SK-N-SH (cell line): ENCODE measurements at regions not wholly inside any gene's neighbourhood (a gene's known extent, or its start where the extent isn't known, plus 50 kb on each side); places are given as distances from the start of the nearest gene placed in this dataset.
A peak's percentile ranks its signal among the peaks of the same experiment; 100 is the strongest.

Source experiments
- CHD2 ChIP-seq: fragments of 150-350 bp; IDR thresholded peaks from 2 replicates; pipeline ENCODE4 v1.6.1; 2018; ENCODE audit warnings: low read length; ENCODE audit not compliant: partially characterized antibody
- CTCF ChIP-seq: fragments of 200-600 bp; sonication (generic); IDR thresholded peaks from 2 replicates; pipeline ENCODE4 v1.6.1; 2017; ENCODE audit warnings: antibody characterized with exemption, mild to moderate bottlenecking, moderate library complexity
- EP300 ChIP-seq, 2 experiments: IDR thresholded peaks; 2 replicates each; pipeline versions ENCODE4 v1.4.0 to v1.6.1; 2012; ENCODE audit warnings: borderline replicate concordance in 1 of 2, low read depth in 1 of 2, low read length in 1 of 2
- JUND ChIP-seq: IDR thresholded peaks from 2 replicates; pipeline ENCODE4 v1.4.0; 2012
- MXI1 ChIP-seq: IDR thresholded peaks from 2 replicates; pipeline ENCODE4 v1.6.1; 2012; ENCODE audit warnings: mild to moderate bottlenecking, low read depth, low read length, improper control_type of control experiment
- NFIC ChIP-seq: IDR thresholded peaks from 2 replicates; pipeline ENCODE4 v1.4.0; 2012; ENCODE audit warnings: borderline replicate concordance
- NRF1 ChIP-seq: IDR thresholded peaks from 2 replicates; pipeline ENCODE4 v1.6.1; 2012; ENCODE audit warnings: low read depth, mild to moderate bottlenecking, low read length
- RAD21 ChIP-seq: IDR thresholded peaks from 2 replicates; pipeline ENCODE4 v1.6.1; 2012; ENCODE audit warnings: mild to moderate bottlenecking, low read length
- RXRA ChIP-seq: IDR thresholded peaks from 2 replicates; pipeline ENCODE4 v1.4.0; 2012; ENCODE audit warnings: low read depth, mild to moderate bottlenecking, borderline replicate concordance
- SIN3A ChIP-seq: IDR thresholded peaks from 2 replicates; pipeline ENCODE4 v1.6.1; 2012; ENCODE audit warnings: low read depth, mild to moderate bottlenecking, low read length, moderate library complexity, borderline replicate concordance
- SMC3 ChIP-seq: IDR thresholded peaks from 2 replicates; pipeline ENCODE4 v1.6.1; 2012; ENCODE audit warnings: low read depth, low read length, improper control_type of control experiment
- TAF1 ChIP-seq: IDR thresholded peaks from 2 replicates; pipeline ENCODE4 v1.6.1; 2012; ENCODE audit warnings: low read depth, mild to moderate bottlenecking, low read length, moderate library complexity, borderline replicate concordance
- TEAD4 ChIP-seq: IDR thresholded peaks from 2 replicates; pipeline ENCODE4 v1.4.0; 2012; ENCODE audit warnings: mild to moderate bottlenecking, borderline replicate concordance; ENCODE audit not compliant: insufficient read depth
- USF1 ChIP-seq: IDR thresholded peaks from 2 replicates; pipeline ENCODE4 v1.4.0; 2012; ENCODE audit warnings: low read depth, borderline replicate concordance

- TF ChIP-seq TEAD4: no peak
- no peak for TF ChIP-seq NFIC
- no peak for TF ChIP-seq CHD2
- no peak for TF ChIP-seq SIN3A
- TF ChIP-seq CTCF: peak; percentile 63
- no peak for TF ChIP-seq NRF1
- no peak for TF ChIP-seq USF1
- TF ChIP-seq EP300 (IDR thresholded peaks at IDR 0.05; ENCODE audit: borderline replicate concordance in 1 of 2, low read depth in 1 of 2, low read length in 1 of 2): no peak
- TF ChIP-seq TAF1: no peak
- peak; percentile 91 for TF ChIP-seq SMC3
- TF ChIP-seq MXI1: no peak
- no peak for TF ChIP-seq JUND
- peak; percentile 96 for TF ChIP-seq RAD21
- TF ChIP-seq RXRA: no peak
Measured at GRCh38 chr7:96414931-96415292, 93.0 kb upstream of the SLC25A13 start.
